ENCODE measurements at regions not wholly inside any gene's neighbourhood (a gene's known extent, or its start where the extent isn't known, plus 50 kb on each side); places are given as distances from the start of the nearest gene placed in this dataset.
"Not testable (repeated sequence)": the region's sequence is repeated elsewhere in the genome, so short reads cannot be mapped to it uniquely, and the experiment has no call there.

DNA sequence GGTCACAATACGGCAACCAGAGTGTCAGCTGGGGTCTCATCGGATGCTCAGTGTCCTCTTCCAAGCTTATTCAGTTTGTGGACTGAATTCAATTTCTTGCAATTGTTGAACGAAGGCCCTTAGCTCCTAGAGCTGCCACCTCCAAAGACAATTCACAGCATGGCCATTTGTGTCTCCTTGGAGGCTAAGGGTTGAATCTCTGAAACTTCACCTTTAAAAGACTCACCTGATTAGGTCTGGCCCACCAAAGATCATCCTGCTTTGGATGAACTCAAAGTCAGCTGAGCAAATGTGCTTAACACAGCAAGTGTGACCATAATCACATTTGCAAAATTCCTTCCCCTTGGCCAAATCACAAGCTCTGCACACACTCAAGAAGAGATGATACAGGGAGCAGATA is 175.9 kb downstream of the OTOP1 start:
- DNase-seq, result not testable (repeated sequence)

DNA sequence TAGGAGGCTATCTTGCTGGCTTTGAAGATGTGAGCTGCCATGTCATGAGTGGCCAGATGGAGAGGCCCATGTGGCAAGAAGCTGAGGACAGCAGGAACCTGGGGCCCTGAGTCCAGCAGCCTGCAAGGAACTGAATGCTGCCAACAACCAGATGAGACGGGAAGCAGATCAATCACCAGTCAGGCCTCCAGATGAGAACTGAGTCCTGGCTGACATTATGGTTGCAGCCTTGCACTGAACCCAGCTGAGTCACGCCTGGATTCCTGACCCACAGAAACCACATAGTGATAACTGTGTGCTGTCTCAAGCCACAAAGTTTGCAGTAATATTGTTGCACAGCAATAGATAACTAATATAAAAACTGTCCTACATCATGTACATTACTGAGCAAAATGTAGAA is 173.8 kb downstream of the OTOP1 start:
- not testable (repeated sequence) for DNase-seq

DNA sequence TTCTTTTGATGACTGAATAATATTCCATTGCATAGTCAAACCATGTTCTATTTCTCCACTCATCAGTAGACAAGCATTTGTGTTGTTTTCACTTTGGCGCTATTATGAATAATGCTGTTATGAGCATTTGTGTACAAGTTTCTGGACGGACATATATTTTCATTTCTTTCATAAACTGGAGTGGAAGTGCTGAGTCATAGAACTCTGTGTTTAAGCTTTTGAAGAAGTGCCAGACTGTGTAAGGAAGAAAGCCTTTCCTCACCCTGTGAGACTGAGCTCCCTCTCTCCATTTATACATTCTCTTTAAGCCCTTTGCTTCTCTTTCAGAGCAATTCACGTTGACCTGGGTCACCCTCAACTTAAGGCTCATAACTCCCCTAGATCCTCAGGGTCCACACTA is 169.5 kb downstream of the OTOP1 start:
- not testable (repeated sequence) for DNase-seq

DNA sequence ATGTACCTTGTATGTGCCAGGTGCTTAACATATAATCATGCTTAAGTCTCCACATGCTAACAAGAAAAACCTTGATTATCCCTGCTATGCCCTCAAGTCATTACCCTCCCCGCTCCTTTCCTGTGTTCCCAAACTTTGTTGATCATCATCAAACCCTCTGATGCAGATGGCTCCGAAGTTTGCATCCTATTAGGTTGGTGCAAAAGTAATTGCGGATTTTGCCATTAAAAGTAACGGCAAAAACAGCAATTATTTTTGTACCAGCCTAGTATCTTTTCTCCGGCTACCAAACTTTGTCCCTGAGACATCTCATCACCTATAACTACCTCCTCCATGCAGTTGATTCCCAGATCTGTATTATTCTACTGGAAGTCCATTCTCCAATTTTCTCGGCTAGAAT is 142.6 kb downstream of the OTOP1 start:
- DNase-seq, result not testable (repeated sequence)

DNA sequence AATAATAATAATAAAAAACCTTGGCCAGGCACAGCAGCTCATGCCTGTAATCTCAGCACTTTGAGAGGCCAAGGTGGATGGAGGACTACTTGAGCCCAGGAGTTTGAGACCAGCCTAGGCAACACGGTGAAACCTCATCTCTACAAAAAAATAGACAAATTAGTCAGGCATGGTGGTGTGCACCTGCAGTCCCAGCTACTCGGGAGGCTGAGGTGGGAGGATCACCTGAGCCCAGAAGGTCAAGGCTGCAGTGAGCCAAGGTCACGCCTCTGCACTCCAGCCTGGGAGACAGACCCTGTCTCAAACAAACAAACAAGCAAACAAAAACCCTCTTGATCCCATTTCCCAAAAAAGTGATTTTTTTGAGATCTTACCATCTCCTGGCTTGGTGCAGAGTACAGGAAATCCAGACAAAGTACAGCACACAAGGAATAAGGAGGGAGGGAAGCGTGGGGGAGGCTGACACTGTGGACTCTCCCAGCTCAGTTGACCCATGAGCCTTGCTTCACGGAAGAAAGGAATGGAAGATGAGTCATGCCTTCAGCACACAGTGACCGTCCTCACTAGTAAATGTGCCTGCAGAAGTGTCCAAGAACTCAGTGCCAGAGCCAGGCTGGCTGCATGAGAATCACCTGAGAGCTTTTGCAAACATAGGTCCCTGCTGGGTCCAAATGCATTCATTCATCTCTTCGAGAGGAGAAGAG is 136.9 kb downstream of the OTOP1 start:
- peak; percentile 3 for DNase-seq

DNA sequence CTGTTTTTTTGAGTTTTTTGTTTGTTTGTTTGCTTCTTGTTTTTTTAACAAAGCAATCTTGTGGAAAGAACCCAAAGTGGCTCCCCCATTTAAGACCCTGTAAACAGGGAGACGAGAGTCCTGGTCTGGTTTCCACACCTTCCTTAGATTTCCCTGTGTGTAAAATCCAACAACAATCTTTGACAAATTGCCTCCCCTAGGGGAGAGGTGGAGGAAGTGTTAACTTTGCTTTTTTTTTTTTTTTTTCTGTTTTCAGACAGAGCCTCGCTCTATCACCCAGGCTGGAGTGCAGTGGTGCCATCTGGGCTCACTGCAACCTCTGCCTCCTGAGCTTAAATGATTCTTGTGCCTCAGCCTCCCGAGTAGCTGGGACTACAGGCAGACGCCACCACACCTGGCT is 136.0 kb downstream of the OTOP1 start:
- not testable (repeated sequence) for DNase-seq

DNA sequence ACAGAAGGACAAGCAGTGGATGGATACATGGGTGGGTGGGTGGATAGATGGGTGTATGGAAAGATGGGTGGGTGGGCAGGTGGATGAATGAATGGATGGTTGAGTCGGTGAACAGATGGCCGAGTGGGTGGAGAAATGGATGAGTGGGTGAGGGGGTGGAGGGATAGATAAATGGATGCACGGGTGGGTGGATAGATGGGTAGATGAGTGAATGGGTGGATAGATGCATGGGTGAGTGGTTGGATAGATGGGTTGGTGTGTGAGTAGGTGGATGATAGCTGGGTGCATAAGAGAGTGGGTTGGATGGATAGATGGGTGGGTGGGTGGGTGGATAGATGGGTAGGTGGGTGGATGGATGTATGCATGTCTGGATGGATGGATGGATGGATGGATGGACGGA is 134.6 kb downstream of the OTOP1 start:
- DNase-seq, result not testable (repeated sequence)

DNA sequence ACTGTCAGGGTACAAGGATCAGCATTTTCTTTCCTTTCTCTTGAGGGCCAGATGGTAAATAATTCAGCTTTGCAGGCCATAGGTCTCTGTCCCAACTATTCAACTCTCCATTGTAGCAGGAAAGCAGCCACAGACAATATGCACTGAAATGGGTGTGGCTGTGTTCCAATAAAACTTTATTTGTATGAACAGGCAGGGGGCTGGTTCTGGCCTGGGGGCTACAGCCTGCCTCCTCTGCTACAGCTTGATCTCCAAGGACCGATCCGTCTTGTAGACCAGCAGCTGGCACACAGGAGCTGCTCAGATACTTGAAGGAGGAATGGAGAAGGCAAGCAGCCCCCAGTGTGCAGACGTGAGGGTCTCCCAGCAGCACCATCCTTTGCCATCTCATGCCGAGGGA is 127.1 kb downstream of the OTOP1 start:
- not testable (repeated sequence) for DNase-seq

DNA sequence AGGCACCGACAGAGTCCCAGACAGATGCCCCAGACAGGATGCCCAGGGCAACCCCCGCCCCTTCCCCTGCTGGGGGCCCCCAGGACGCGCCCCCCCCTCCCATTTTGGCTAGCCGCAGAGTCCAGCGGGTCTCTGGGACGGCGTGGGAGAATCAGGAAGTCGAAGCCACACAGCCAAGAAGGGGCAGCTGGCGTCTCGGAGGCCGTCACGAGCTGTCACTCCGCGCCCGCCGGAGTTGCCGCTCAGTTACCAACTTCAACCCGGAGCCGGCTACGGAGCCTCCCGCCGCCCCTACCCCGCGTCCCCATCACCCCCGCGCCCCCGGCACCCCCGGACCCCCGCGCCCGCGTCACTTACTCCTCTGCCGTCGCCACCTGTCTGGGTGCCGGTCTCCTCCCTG is 119.8 kb downstream of the OTOP1 start:
- DNase-seq, result not testable (repeated sequence)

DNA sequence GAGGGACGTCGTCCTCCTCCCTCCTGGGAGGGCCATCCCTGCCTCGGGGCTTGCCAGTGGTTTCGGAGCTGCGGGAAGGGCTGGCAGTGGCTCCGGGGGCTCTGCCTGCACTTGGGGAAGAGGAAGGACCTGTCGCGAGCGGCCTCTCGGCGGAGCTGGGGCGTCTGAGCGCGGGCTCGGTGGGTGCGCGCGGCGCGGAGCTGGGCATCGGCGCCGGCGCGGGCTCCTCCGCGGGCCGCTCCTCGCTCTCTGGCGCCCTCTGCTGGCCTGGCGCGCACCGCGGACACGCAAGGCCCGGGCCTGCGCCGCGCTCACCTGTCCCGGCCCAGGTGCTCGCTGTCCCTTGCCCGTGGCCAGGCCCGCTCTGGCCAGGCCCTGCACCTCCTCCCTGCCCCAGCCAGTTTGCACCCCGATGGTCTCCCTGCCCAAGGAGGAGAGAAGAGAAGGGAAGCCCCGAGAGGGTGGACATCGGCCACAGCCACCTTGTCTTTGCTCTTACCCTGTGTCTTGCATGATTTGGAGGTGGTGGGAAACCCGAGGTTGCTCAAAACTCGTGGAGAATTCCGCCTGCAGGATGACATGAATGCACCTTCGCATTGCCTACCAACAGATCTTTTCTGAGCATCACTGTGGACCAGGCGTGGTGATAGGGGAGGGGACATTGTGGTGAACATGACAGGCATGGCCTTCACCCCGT is 119.2 kb downstream of the OTOP1 start:
- DNase-seq, result peak; percentile 58

DNA sequence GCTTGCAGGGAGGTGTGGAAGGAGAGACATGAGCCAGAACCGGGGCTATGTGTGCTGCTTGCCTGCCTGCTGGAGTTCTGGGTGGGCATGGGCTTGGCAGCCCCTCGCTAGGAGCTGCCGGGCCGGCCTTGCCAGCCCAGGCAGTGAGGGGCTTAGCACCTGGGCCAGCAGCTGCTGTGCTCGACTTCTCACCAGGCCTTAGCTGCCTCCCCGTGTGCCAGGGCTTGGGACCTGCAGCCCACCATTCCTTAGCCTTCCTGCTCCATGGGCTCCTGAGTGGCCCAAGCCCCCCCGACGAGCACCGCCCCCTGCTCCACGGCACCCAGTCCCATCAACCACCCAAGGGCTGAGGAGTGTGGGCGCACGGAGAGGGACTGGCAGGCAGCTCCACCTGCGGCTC is 111.3 kb downstream of the OTOP1 start:
- DNase-seq, result not testable (repeated sequence)

DNA sequence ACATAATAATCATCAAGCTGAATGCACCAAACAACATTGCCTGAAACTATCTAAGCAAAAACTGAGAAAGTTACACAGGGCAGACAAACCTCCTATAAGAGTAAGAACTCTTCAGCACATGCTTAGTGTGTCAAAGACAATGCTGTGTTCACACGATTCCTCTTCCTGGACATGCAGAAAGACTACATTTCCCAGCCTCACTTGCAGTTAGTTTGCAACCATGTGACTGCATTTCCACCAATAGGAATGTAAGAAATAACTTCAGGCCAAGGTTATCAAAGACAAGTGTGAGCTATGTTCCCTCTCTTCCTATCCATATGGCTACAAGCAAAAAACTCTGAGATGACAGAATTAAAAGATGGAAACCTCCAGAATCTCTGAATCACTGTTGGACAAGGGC is 109.8 kb downstream of the OTOP1 start:
- not testable (repeated sequence) for DNase-seq

DNA sequence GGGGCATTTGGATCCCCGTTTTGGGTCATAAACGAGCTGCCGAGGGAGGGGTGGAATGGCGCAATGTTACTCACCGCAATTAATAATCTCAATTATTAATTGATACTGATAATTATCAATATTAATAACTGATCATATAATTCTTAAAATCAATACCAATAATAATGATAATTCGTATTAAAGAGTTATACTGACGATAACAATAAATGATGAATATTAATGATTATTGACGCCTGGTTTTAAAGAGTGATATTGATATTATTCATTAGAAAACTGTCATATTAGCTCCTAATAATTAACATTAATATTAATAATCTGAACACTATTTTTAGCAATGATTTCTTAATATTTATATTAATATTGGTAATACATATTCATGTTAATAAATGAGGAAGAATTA is 92.4 kb downstream of the OTOP1 start:
- not testable (repeated sequence) for DNase-seq

DNA sequence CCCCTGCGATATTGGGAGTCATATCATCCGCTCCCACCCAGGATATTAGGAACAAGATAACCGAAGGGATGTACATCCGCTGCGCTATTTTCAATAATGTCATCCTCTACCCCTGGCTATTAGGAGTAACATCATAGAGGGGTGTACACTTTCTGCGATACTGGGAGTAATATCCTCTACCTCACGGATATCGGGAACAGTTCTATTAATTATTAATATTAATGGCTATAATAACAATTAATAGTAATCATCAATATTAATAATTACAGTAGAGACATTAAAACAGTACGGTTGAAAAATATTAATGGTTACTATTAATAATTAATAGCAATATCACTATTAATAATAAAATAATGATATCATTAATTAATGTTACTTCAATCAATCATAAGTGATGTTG is 90.1 kb downstream of the OTOP1 start:
- DNase-seq, result not testable (repeated sequence)

All from NCI-H69 (cell line).